Astrocyte (in vitro differentiated cells and primary cell): ENCODE measurements at regions not wholly inside any gene's neighbourhood (a gene's known extent, or its start where the extent isn't known, plus 50 kb on each side); places are given as distances from the start of the nearest gene placed in this dataset.
A peak's percentile ranks its signal among the peaks of the same experiment; 100 is the strongest.
"Not testable (repeated sequence)": the region's sequence is repeated elsewhere in the genome, so short reads cannot be mapped to it uniquely, and the experiment has no call there.

Experiments used
- DNase-seq: peaks from one replicate; pipeline ENCODE4 v3.0.0-alpha.2; 2010; ENCODE audit warnings: low read depth
- FAIRE-seq: peaks from 2 replicates; lab custom pipeline; 2011; peaks lifted over from hg19 to GRCh38; lab: Jason Lieb, UNC
- H2AFZ ChIP-seq: 2 replicates; pipeline ENCODE4 v1.6.0; 2012; ENCODE audit warnings: low read depth, low read length, inconsistent platforms
- H3K27ac ChIP-seq: 2 replicates; pipeline ENCODE4 v1.5.1; 2011; ENCODE audit warnings: low read depth, low read length, inconsistent platforms
- H3K27me3 ChIP-seq: 2 replicates; pipeline ENCODE4 v1.6.0; 2011; ENCODE audit warnings: low read length, inconsistent platforms; ENCODE audit not compliant: insufficient read depth
- H3K36me3 ChIP-seq: 2 replicates; pipeline ENCODE4 v1.5.1; 2011; ENCODE audit warnings: low read length, inconsistent platforms; ENCODE audit not compliant: insufficient read depth
- H3K4me1 ChIP-seq: 2 replicates; pipeline ENCODE4 v1.5.1; 2011; ENCODE audit warnings: low read length, inconsistent platforms; ENCODE audit not compliant: insufficient read depth
- H3K4me2 ChIP-seq: 2 replicates; pipeline ENCODE4 v1.6.0; 2012; ENCODE audit warnings: low read length, inconsistent platforms
- H3K4me3 ChIP-seq: 2 replicates; pipeline ENCODE4 v1.5.1; 2011; ENCODE audit warnings: low read depth, mild to moderate bottlenecking, low read length, inconsistent platforms; ENCODE audit not compliant: insufficient read depth
- H3K79me2 ChIP-seq: 2 replicates; pipeline ENCODE4 v1.6.0; 2012; ENCODE audit warnings: mild to moderate bottlenecking, low read length, inconsistent platforms; ENCODE audit not compliant: insufficient read depth
- H3K9ac ChIP-seq: 2 replicates; pipeline ENCODE4 v1.6.0; 2012; ENCODE audit warnings: mild to moderate bottlenecking, low read length, inconsistent platforms
- H3K9me3 ChIP-seq: 2 replicates; pipeline ENCODE4 v1.5.1; 2012; ENCODE audit warnings: low read depth, mild to moderate bottlenecking, low read length, inconsistent platforms; ENCODE audit not compliant: insufficient read depth
- H4K20me1 ChIP-seq: 2 replicates; pipeline ENCODE4 v1.6.0; 2012; ENCODE audit warnings: low read length, inconsistent platforms; ENCODE audit not compliant: insufficient read depth
- H3K27ac Mint-ChIP-seq: one replicate; pipeline ENCODE4 v1.8.0; 2021; ENCODE audit warnings: mild to moderate bottlenecking, mixed read lengths; ENCODE audit not compliant: unreplicated experiment
- H3K27me3 Mint-ChIP-seq: one replicate; pipeline ENCODE4 v1.8.0; 2021; ENCODE audit warnings: low read depth, mixed read lengths; ENCODE audit not compliant: unreplicated experiment
- H3K36me3 Mint-ChIP-seq: one replicate; pipeline ENCODE4 v1.8.0; 2021; ENCODE audit warnings: low read depth, mixed read lengths; ENCODE audit not compliant: unreplicated experiment
- H3K4me1 Mint-ChIP-seq: one replicate; pipeline ENCODE4 v1.8.0; 2021; ENCODE audit warnings: low read depth, mixed read lengths; ENCODE audit not compliant: unreplicated experiment
- H3K4me3 Mint-ChIP-seq: one replicate; pipeline ENCODE4 v1.8.0; 2021; ENCODE audit warnings: mild to moderate bottlenecking, moderate library complexity, mixed read lengths; ENCODE audit not compliant: unreplicated experiment
- H3K9me3 Mint-ChIP-seq: one replicate; pipeline ENCODE4 v1.8.0; 2021; ENCODE audit warnings: mild to moderate bottlenecking, mixed read lengths; ENCODE audit not compliant: unreplicated experiment
- EZH2 ChIP-seq: IDR thresholded peaks from 2 replicates; pipeline ENCODE4 v1.6.1; 2012; ENCODE audit warnings: mild to moderate bottlenecking, low read length, inconsistent platforms; ENCODE audit not compliant: insufficient read depth
- TF ChIP-seq, protein P1 (sequence below): IDR thresholded peaks from 2 replicates; pipeline ENCODE4 v1.5.1; 2011; ENCODE audit warnings: low read depth, mild to moderate bottlenecking, inconsistent platforms, low read length, moderate library complexity; ENCODE audit not compliant: insufficient read depth

DNA sequence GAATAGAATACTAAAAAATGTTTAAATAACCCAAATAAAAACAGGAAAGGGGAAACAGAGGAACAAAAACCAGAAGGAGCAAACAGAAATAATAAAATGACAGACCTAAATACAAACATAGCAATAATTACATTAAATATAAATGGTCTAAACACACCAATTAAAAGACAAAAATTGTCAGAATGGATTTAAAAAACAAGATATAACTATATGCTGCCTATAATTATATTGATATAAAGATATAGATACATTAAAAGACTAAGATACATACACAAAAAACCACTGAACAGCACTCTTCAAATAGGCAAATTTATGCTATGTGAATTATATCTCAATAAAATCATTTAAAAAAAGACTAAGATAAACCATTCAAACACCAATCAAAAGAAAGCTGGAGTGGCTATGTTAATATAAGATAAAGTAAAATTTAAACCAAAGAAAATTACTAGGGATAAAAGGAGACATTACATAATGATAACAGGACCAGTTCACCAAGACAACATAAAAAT is 168.9 kb downstream of the SMAD6 start:
- Mint-ChIP-seq H3K9me3 (no peaks in the 10 kb centered on the region), H3K36me3 (peaks cover 4% of the 10 kb centered on the region), H3K27ac (no peak overlapping the region), H3K4me3 (no peak overlapping the region), H3K4me1 (peaks cover 19% of the 10 kb centered on the region), H3K27me3 (no peaks in the 10 kb centered on the region)
- H3K4me3 ChIP-seq = no peak overlapping the region
- no peaks in the 10 kb centered on the region for H3K36me3 ChIP-seq
- H2AFZ ChIP-seq = no peak overlapping the region
- no peaks in the 10 kb centered on the region for H3K27me3 ChIP-seq
- H3K79me2 ChIP-seq = no peaks in the 10 kb centered on the region
- no peak for FAIRE-seq
- H4K20me1 ChIP-seq = no peaks in the 10 kb centered on the region
- TF ChIP-seq, protein P1, sequence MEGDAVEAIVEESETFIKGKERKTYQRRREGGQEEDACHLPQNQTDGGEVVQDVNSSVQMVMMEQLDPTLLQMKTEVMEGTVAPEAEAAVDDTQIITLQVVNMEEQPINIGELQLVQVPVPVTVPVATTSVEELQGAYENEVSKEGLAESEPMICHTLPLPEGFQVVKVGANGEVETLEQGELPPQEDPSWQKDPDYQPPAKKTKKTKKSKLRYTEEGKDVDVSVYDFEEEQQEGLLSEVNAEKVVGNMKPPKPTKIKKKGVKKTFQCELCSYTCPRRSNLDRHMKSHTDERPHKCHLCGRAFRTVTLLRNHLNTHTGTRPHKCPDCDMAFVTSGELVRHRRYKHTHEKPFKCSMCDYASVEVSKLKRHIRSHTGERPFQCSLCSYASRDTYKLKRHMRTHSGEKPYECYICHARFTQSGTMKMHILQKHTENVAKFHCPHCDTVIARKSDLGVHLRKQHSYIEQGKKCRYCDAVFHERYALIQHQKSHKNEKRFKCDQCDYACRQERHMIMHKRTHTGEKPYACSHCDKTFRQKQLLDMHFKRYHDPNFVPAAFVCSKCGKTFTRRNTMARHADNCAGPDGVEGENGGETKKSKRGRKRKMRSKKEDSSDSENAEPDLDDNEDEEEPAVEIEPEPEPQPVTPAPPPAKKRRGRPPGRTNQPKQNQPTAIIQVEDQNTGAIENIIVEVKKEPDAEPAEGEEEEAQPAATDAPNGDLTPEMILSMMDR = no peak
- no peak for TF ChIP-seq EZH2
- no peak overlapping the region for H3K4me2 ChIP-seq
- DNase-seq = no peak
- no peaks in the 10 kb centered on the region for H3K4me1 ChIP-seq
- no peak overlapping the region for H3K9ac ChIP-seq
- H3K27ac ChIP-seq = no peak overlapping the region
- H3K9me3 ChIP-seq = no peaks in the 10 kb centered on the region

DNA sequence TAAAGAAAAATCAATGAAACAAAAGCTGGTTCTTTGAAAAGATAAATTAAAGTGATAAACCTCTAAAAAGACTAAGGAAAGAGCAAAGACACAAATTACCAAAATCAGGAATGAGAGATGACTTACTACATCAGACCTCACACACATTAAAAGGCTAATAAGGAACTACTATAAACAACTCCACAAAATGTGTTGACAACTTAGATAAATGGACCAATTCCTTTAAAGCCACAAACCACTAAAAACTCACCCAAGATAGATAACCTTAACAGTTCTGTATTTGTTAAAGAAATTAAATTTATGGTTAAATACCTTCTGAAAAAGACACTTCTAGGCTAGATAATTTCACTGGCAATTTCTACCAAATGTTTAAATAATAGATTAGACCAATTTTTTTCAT is 170.4 kb downstream of the SMAD6 start:
- Histone ChIP-seq H3K79me2 (no peaks in the 10 kb centered on the region), H3K4me3 (no peak overlapping the region), H3K4me1 (no peaks in the 10 kb centered on the region), H3K9me3 (no peaks in the 10 kb centered on the region), H4K20me1 (no peaks in the 10 kb centered on the region), H3K9ac (no peak overlapping the region), H3K27me3 (no peaks in the 10 kb centered on the region), H2AFZ (no peak overlapping the region), H3K4me2 (no peak overlapping the region), H3K36me3 (no peaks in the 10 kb centered on the region), H3K27ac (no peak overlapping the region)
- peaks cover 19% of the 10 kb centered on the region for H3K4me1 Mint-ChIP-seq
- H3K4me3 Mint-ChIP-seq = no peak overlapping the region
- no peaks in the 10 kb centered on the region for H3K36me3 Mint-ChIP-seq
- FAIRE-seq (no peak), DNase-seq (peak; percentile 77)
- no peaks in the 10 kb centered on the region for H3K9me3 Mint-ChIP-seq
- H3K27ac Mint-ChIP-seq = no peak overlapping the region
- H3K27me3 Mint-ChIP-seq = no peaks in the 10 kb centered on the region
- no peak for TF ChIP-seq EZH2
- TF ChIP-seq, protein P1 = no peak

DNA sequence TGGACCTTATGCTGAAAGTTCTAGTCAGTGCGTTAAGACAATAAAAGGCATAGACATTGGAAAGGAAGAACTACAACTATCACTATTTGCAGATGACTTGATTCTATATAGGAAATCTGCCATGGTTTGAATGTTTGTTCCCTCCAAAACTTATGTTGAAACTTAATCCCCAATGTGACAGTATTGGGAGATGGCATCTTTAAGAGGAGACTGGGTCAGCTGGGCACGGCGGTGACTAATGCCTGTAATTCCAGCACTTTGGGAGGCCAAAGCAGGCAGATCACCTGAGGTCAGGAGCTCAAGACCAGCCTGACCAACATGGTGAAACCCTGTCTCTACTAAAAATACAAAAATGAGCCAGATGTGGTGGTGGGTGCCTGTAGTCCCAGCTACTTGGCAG is 171.3 kb downstream of the SMAD6 start:
- FAIRE-seq, H3K36me3 Mint-ChIP-seq, H4K20me1 ChIP-seq, H3K36me3 ChIP-seq, H3K27me3 Mint-ChIP-seq, H2AFZ ChIP-seq, H3K79me2 ChIP-seq, H3K9ac ChIP-seq, H3K9me3 ChIP-seq, H3K9me3 Mint-ChIP-seq, H3K27me3 ChIP-seq, H3K4me2 ChIP-seq, H3K27ac ChIP-seq, H3K4me3 Mint-ChIP-seq, H3K4me1 ChIP-seq, DNase-seq, H3K4me3 ChIP-seq: not testable (repeated sequence)
- H3K4me1 Mint-ChIP-seq = peaks cover 19% of the 10 kb centered on the region
- peak overlapping the region; percentile 26 for H3K27ac Mint-ChIP-seq
